GM18909 (cell line): ENCODE measurements at regions not wholly inside any gene's neighbourhood (a gene's known extent, or its start where the extent isn't known, plus 50 kb on each side); places are given as distances from the start of the nearest gene placed in this dataset.
"Not testable (repeated sequence)": the region's sequence is repeated elsewhere in the genome, so short reads cannot be mapped to it uniquely, and the experiment has no call there.

ENCODE experiments used
- ATAC-seq: cut with Tn5 transposase; IDR thresholded peaks from one replicate; pipeline ENCODE4 v1.9.1; 2021; ENCODE audit warnings: mild to moderate bottlenecking; ENCODE audit not compliant: unreplicated experiment, poor library complexity

- ATAC-seq: not testable (repeated sequence)
Measured at GRCh38 chr10:109809954-109810353, 113.4 kb downstream of the XPNPEP1 start.

GRCh38 chr10:109801191-109801590 is 122.1 kb downstream of the XPNPEP1 start:
- not testable (repeated sequence) for ATAC-seq

GRCh38 chr10:109790647-109791046 is 132.7 kb downstream of the XPNPEP1 start:
- no peak for ATAC-seq

DNA sequence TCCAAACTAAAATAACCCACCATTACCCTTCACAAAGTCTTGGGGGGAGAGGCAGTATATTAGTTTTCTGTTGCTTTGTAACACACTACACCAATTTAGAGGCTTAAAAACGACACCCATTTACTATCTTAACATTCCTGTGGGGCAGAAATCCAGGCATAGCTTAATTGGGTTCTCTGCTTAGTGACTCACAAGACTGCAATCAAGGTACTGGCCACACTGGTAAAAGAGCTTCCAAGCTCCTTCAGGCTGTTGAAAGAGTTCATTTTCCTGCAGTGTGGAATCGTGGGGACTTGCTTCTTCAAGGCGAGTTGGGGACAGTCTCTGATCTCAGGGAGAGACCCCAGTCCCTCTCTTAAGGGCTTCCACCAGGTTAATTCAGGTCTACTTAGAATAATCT is 139.1 kb downstream of the XPNPEP1 start:
- no peak for ATAC-seq

DNA sequence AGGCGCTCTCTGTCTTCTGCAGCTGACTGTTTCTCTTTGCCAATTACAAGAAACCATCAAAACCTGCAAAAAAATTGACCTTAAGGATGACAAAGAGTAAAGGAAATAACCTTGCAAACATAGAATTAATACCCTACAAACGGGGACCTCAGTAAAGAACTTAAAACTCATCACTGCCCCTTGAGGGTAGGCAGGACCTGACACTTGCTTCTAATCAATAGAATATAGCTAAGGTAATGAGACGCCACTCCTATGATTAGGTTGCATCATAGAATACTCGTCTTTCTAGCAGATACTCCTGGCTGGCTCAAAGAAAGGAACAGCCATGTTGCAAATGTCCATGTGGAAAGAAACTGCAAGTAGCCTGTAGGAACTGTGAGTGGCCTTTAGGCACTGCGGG is 140.0 kb downstream of the XPNPEP1 start:
- no peak for ATAC-seq

- ATAC-seq: no peak
Measured at GRCh38 chr10:109780997-109781396, 142.3 kb downstream of the XPNPEP1 start.

DNA sequence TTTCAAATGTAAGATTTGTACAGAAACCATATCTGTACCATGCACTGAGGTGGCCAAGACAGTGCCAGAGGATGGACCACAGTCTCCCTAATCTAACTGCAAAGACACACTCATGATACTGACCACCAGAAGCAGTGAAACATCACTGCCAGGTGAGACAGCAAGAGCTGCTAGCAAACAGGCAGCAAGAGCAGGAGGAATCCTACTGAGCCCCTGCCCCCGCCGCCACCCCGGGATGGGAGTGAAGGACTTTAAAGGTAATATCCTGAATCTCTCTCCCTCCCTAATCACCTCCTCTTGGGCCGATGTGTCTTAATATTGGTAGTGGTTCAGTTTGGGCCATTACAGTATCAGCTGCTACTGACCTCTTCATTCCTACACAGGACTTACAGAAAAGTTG is 144.3 kb downstream of the XPNPEP1 start:
- no peak for ATAC-seq

- ATAC-seq: peak; percentile 16
Measured at GRCh38 chr10:109774121-109774440, 149.2 kb downstream of the XPNPEP1 start.

GRCh38 chr10:109773288-109774120 is 149.8 kb downstream of the XPNPEP1 start:
- peak; percentile 70 for ATAC-seq

GRCh38 chr10:109770663-109771062 is 152.6 kb downstream of the XPNPEP1 start:
- no peak for ATAC-seq

DNA sequence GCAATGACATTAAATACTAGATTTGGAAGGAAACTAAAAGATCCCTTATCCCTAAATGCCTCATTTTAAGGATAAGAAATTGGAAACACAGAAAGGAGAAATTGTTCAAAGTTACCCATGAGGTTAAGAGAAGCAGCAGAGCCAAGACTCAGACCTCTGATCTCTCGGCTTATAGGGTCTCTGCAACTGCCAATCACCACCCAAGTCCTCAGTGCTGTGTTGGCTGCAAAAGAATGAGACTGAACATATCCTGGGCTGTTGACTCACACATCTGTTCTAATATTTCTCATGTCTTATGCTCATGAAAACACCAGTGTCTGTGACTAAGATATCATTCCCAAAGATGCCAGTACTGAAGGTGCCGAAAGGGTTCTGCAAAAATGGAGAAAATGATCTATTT is 153.3 kb downstream of the XPNPEP1 start:
- no peak for ATAC-seq

DNA sequence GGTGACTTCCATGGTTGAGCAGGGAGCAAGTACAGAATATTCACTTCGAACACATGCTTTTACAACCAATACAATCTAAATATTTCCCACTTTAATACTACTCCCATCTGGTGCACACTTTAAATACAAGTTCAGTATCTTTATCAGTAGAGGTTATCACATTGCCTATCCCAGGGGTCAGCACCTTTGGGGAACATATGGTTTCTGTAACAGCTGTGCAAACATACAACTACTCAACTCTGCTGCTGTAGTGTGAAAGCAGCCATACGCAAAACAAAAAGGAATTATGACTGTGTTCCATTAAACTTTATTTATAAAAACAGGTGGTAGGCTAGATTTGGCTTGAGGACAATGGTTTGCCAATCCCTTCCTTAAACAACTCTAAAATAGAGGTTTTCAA is 157.5 kb downstream of the XPNPEP1 start:
- no peak for ATAC-seq

DNA sequence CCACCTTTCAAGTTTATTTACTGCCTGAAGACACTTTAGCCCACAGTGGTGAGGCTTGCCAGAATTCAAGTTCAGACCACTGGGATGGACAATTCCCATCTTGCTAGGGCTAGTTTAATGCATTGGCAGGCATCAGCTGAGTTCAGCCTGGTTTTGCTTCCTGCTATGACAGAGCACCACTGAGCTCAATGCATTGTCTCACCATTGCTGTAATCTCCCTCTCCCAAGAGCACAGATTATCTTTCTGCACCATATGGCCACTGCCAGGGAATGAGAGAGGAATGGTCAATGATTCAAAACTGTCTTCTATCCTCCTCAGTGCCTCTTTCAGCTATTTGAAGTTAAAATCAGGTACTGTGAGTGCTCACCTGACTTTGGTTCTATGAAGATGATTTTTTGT is 160.8 kb downstream of the XPNPEP1 start:
- no peak for ATAC-seq

- not testable (repeated sequence) for ATAC-seq
Measured at GRCh38 chr10:109757670-109758069, 165.6 kb downstream of the XPNPEP1 start.

DNA sequence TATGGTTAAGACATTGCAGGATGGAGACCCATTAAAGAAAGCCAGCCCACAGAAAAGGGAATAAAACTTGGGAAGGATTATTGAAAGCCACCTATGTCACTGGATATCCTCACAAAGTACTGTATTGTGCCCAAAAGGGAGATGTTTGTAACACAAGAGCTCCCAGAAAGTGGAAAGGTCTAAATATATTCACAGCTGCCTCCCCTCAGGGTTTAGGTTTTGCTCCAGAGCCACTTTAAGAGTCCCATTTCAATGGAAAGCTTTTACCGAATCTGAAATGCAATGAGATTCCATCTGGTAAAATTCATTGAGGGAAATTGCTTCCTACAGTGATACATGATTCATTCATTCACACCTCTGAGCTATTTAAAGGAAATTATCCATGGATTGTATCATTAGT is 176.4 kb downstream of the XPNPEP1 start:
- no peak for ATAC-seq

DNA sequence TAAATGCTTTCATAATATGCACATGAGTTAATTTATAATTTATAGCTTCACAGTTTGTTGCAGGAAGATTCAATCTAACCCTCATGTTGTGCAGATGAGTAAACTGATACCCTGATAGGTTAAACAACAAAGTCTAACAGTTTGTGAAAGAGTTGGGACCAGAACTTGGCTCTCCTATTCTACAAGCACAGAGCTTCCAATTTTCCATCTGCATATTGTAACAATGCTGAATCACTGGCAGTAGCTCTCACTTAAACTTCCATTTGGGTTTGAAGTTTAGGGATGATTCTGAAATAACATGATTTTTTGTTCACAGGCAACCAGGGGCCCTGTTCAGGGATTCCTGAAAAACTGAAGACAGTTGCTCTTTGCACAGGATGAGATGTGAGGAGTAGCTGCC is 179.3 kb downstream of the XPNPEP1 start:
- no peak for ATAC-seq

DNA sequence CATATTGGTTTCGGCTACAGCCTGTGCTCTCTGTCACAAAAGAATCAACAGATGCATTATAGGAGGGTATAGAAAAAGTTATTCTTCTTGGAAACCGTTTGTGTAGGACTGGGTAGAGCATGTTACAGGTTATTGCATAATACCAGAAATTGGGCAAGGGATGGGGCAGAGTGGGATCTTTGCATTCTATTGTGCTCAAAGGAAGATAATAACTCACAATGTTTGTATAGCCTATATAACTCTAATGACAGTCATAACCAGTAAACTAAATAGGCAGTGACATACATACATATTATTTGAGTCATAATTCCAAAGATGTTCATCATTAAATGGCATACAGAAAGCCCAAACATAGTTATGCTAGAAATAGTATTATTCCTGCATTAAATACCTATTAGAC is 179.7 kb downstream of the XPNPEP1 start:
- ATAC-seq: no peak

DNA sequence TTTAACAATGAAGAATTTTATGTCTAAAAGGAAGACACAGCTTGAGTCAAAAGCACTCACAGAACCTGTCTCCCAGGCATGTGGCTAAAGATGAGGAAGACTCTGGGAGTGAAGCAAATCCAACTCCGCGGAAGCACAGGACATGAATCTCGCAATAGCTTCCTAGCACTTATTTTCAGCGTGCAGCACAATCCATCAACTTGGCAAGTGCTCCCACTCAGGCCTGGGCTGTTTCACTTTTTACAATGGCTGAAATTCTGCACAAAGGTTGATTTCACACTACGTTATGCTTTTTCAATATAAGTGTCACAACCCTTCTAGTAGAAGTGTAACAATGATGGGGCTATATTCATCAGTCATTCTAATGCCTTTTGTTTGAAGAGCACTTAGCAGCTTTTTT is 180.2 kb downstream of the XPNPEP1 start:
- no peak for ATAC-seq

GRCh38 chr10:109741712-109742111 is 181.6 kb downstream of the XPNPEP1 start:
- no peak for ATAC-seq

GRCh38 chr10:109740436-109740835 is 182.9 kb downstream of the XPNPEP1 start:
- ATAC-seq: no peak

DNA sequence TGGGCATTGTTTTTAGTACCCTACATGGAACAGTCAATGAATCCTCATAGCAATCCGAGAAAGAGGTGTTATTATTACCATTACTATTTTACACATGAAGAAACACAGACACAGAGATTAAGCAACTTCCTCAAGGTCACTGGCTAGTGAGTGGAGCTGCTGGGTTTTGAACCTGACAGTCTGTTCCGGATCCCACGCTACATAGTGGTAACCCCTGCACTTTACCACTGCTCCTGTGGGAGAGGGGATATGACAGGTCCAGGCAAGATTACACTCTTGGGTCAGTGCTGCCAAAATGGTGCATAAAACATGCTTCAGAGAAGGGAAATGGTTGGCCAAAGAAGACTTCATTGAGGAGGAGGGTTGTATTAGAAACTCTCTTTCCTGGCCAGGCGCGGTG is 185.7 kb downstream of the XPNPEP1 start:
- ATAC-seq: no peak

DNA sequence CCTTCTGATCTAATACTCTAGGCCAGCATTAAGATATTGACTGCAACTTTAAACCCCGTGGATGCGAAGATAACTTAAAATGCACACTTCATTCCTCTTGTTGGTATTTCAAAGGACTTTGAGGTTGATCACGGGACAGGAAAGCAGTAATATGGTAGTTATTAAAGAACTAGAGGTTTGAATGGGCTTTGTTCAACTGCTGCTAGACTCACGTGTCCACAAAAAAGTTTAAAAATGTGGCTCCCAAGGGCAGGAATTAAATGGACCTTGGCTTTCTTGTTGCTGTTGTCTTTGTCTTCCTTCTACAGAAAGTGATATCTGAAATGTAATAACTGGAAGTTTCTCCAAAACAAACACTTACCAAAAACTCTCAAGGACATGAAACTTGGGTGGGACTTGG is 186.3 kb downstream of the XPNPEP1 start:
- no peak for ATAC-seq
